ENCODE measurements at regions not wholly inside any gene's neighbourhood (a gene's known extent, or its start where the extent isn't known, plus 50 kb on each side); places are given as distances from the start of the nearest gene placed in this dataset.

DNA sequence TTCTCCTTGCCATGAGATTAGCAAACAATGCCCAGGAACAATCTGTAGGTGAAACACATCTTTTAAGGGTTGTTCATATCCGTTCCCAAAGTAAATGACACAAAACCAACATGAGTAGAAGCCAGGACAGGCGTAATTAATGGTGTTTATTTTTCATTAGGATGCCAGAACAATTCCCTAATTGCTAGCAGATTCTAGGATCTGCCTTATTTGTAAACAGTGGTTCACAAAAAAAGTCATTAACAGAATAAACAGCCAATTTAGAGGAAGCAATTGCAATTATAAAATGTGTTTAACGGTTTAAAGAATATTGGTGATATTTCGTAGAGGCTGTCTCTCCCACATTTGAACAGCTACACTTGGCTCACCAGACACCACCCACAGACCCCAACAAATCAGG lies 250.6 kb upstream of the GPR26 start:
- Histone ChIP-seq H2BK20ac (ENCODE audit: low read length) (no peak overlapping the region), H4K8ac (ENCODE audit: extremely low read depth, insufficient read depth, low read length) (no peak overlapping the region), H3K79me2 (ENCODE audit: control insufficient read depth in 1 of 2, insufficient read depth in 2 of 2, low read length in 2 of 2) (no peaks in the 10 kb centered on the region), H2AFZ (ENCODE audit: low read length) (no peak overlapping the region), H3K56ac (replicated peaks; ENCODE audit: insufficient read length, low read depth, low read length) (no peak overlapping the region), H2BK120ac (replicated peaks; ENCODE audit: low read depth, low read length) (no peak overlapping the region), H3K4me3 (ENCODE audit: extremely low read depth in 1 of 4, insufficient read depth in 2 of 4, low read depth in 3 of 4, low read length in 4 of 4) (no peak overlapping the region), H4K5ac (ENCODE audit: insufficient read length, low read depth, low read length) (no peak overlapping the region), H3K79me1 (ENCODE audit: low read depth, low read length) (no peaks in the 10 kb centered on the region), H3K4me1 (replicated peaks in 1 of 4; ENCODE audit: control insufficient read depth in 3 of 4, insufficient read depth in 4 of 4, low read length in 3 of 4) (no peaks in the 10 kb centered on the region), H3K36me3 (ENCODE audit: control insufficient read depth in 2 of 4, insufficient read depth in 4 of 4, low read length in 3 of 4) (no peaks in the 10 kb centered on the region), H3K23me2 (ENCODE audit: low read depth, low read length) (no peaks in the 10 kb centered on the region), H3K9me3 (ENCODE audit: insufficient read depth in 2 of 2, low read depth in 1 of 2, low read length in 1 of 2) (no peaks in the 10 kb centered on the region), H3K9ac (replicated peaks in 1 of 4; ENCODE audit: extremely low read depth in 1 of 4, low read depth in 3 of 4, low read length in 3 of 4) (no peak overlapping the region), H3K23ac (ENCODE audit: insufficient read length) (no peak overlapping the region), H4K91ac (replicated peaks; ENCODE audit: insufficient read length, low read length) (no peak overlapping the region), H2BK12ac (ENCODE audit: low read depth, low read length) (no peak overlapping the region), H3K18ac (ENCODE audit: extremely low read depth, low read length) (no peak overlapping the region), H2BK15ac (ENCODE audit: low read length) (no peak overlapping the region), H3K4ac (replicated peaks; ENCODE audit: insufficient read length, low read depth, low read length) (no peak overlapping the region), H3K27ac (ENCODE audit: low read depth, low read length) (no peak overlapping the region), H3K14ac (ENCODE audit: insufficient read length) (no peak overlapping the region), H3K27me3 (replicated peaks in 1 of 4; ENCODE audit: control insufficient read depth in 3 of 4, extremely low read depth in 1 of 4, insufficient read depth in 3 of 4, low read length in 3 of 4) (peaks cover 0 to 1% (median 0%) of the 10 kb centered on the region in 4 experiments; a peak in 2 of 7 replicates), H3K4me2 (ENCODE audit: insufficient read depth in 1 of 2, low read depth in 2 of 2, low read length in 2 of 2) (no peak overlapping the region), H2AK5ac (ENCODE audit: low read depth, low read length) (no peak overlapping the region), H4K20me1 (replicated peaks in 1 of 2; ENCODE audit: control insufficient read depth in 1 of 2, insufficient read depth in 2 of 2, low read length in 2 of 2) (no peaks in the 10 kb centered on the region), H2BK5ac (ENCODE audit: low read depth, low read length) (no peak overlapping the region)
- CTCF ChIA-PET (ENCODE audit: partially characterized antibody): interaction anchor here (1.0 to 1.3 kb wide), 2 partner anchors 11 to 14 kb away, joined by 3 to 4 read pairs; no protein-coding TSS in a partner anchor
- POLR2A ChIA-PET (ENCODE audit: partially characterized antibody): no interaction called here
- no peak for FAIRE-seq
- 88% methylated on average over 4 of the region's 4 CpGs; no CpG with 5 or more reads in 1 of the 2 experiments for WGBS, 2 experiments (ENCODE audit: extremely low coverage in 1 of 2, insufficient coverage in 1 of 2, insufficient read length in 1 of 2, insufficient replicate concordance in 2 of 2, low coverage in 1 of 2, low lambda C conversion rate in 2 of 2, missing lambda C conversion rate in 1 of 2)
- no peak for TF ChIP-seq RAD21 (IDR thresholded peaks at IDR 0.05 in 1 of 2, conservative IDR thresholded peaks at IDR 0.05 in 1 of 2; ENCODE audit: low read depth in 2 of 2, low read length in 2 of 2)
- no peak for TF ChIP-seq TAF1 (IDR thresholded peaks at IDR 0.05; ENCODE audit: low read depth, low read length)
- no peak for TF ChIP-seq POLR2AphosphoS5 (IDR thresholded peaks at IDR 0.05; ENCODE audit: low read depth, low read length)
- TF ChIP-seq SIRT6 (IDR thresholded peaks at IDR 0.05; ENCODE audit: low read length): no peak
- TF ChIP-seq BCL11A (IDR thresholded peaks at IDR 0.05; ENCODE audit: low read depth in 2 of 2, low read length in 2 of 2): no peak
- no peak for TF ChIP-seq ZNF274 (IDR thresholded peaks at IDR 0.05; ENCODE audit: borderline replicate concordance, extremely low read depth, low read length)
- no peak for TF ChIP-seq PHF8 (conservative IDR thresholded peaks at IDR 0.05; ENCODE audit: low read depth, low read length)
- TF ChIP-seq RNF2 (IDR thresholded peaks at IDR 0.05; ENCODE audit: borderline replicate concordance, low read depth, low read length, missing control alignments, poor library complexity, severe bottlenecking): no peak
- TF ChIP-seq JUN (IDR thresholded peaks at IDR 0.05; ENCODE audit: low read depth, low read length): no peak
- TF ChIP-seq, protein P1, sequence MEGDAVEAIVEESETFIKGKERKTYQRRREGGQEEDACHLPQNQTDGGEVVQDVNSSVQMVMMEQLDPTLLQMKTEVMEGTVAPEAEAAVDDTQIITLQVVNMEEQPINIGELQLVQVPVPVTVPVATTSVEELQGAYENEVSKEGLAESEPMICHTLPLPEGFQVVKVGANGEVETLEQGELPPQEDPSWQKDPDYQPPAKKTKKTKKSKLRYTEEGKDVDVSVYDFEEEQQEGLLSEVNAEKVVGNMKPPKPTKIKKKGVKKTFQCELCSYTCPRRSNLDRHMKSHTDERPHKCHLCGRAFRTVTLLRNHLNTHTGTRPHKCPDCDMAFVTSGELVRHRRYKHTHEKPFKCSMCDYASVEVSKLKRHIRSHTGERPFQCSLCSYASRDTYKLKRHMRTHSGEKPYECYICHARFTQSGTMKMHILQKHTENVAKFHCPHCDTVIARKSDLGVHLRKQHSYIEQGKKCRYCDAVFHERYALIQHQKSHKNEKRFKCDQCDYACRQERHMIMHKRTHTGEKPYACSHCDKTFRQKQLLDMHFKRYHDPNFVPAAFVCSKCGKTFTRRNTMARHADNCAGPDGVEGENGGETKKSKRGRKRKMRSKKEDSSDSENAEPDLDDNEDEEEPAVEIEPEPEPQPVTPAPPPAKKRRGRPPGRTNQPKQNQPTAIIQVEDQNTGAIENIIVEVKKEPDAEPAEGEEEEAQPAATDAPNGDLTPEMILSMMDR (IDR thresholded peaks at IDR 0.05; ENCODE audit: control extremely low read depth in 1 of 3, insufficient read depth in 1 of 3, low read depth in 1 of 3, low read length in 3 of 3): no peak
- no peak for TF ChIP-seq EP300 (IDR thresholded peaks at IDR 0.05; ENCODE audit: borderline replicate concordance in 1 of 2, low read depth in 2 of 2, low read length in 2 of 2)
- TF ChIP-seq TEAD4 (IDR thresholded peaks at IDR 0.05; ENCODE audit: low read depth, low read length): no peak
- no peak for DNase-seq (ENCODE audit: low read depth in 1 of 2, low spot score in 2 of 2)

Data from H1 (cell line).